Panc1 (cell line): ENCODE measurements at regions not wholly inside any gene's neighbourhood (a gene's known extent, or its start where the extent isn't known, plus 50 kb on each side); places are given as distances from the start of the nearest gene placed in this dataset.

Experiments
- ATAC-seq: fragments of 200-7000 bp; cut with Tn5 transposase; 2 replicates; pipeline ENCODE4 v1.9.1; 2020; ENCODE audit warnings: mild to moderate bottlenecking, moderate library complexity
- BruUV-seq: library from RNA; stranded (reverse); fragments of 400-500 nt; replicated peaks from 2 replicates; lab custom pipeline; 2021; lab: Mats Ljungman, UMichigan
- CTCF ChIA-PET: fragments of 300-600 bp; sonication (Branson Sonifier 250); formaldehyde crosslinking; loops from one replicate; lab custom pipeline; 2022; ENCODE audit warnings: antibody characterized with exemption; lab: Charles Lee
- POLR2A ChIA-PET: fragments of 300-600 bp; sonication (Branson Sonifier 250); formaldehyde crosslinking; loops from one replicate; lab custom pipeline; 2022; ENCODE audit warnings: antibody characterized with exemption; lab: Charles Lee
- DNase-seq: peaks from one replicate; pipeline ENCODE4 v3.0.0-alpha.2; 2010; ENCODE audit warnings: low read depth, low spot score
- H3K27ac ChIP-seq: 2 replicates; pipeline ENCODE4 v1.5.1; 2011; ENCODE audit warnings: mild to moderate bottlenecking, low read length, inconsistent platforms
- H3K27me3 ChIP-seq: fragments of 200-500 bp; sonication (Bioruptor generic); 2 replicates; pipeline ENCODE4 v1.6.0; 2014; ENCODE audit warnings: low read length, inconsistent platforms; ENCODE audit not compliant: control insufficient read depth, insufficient read depth
- H3K36me3 ChIP-seq: fragments of 200-500 bp; sonication (Bioruptor generic); 2 replicates; pipeline ENCODE4 v1.5.1; 2014; ENCODE audit warnings: inconsistent platforms, mild to moderate bottlenecking, low read length, moderate library complexity; ENCODE audit not compliant: control insufficient read depth, insufficient read depth
- H3K4me1 ChIP-seq: 2 replicates; pipeline ENCODE4 v1.5.1; 2011; ENCODE audit warnings: inconsistent platforms, mild to moderate bottlenecking, low read length, moderate library complexity; ENCODE audit not compliant: control insufficient read depth, insufficient read depth
- H3K4me3 ChIP-seq, 2 experiments: 2 replicates each; pipeline ENCODE4 v1.5.1; 2011 to 2012; ENCODE audit warnings: low read depth in 2 of 2, low read length in 2 of 2, mild to moderate bottlenecking in 2 of 2, inconsistent platforms in 1 of 2, moderate library complexity in 1 of 2
- H3K9me3 ChIP-seq: fragments of 200-500 bp; sonication (Bioruptor generic); 2 replicates; pipeline ENCODE4 v1.5.1; 2014; ENCODE audit warnings: low read depth, mild to moderate bottlenecking, inconsistent platforms, low read length, moderate library complexity; ENCODE audit not compliant: control insufficient read depth, insufficient read depth
- POLR2AphosphoS5 ChIP-seq: IDR thresholded peaks from 2 replicates; pipeline ENCODE4 v1.6.1; 2012; ENCODE audit warnings: mild to moderate bottlenecking, low read depth, low read length, moderate library complexity
- SIN3A ChIP-seq: IDR thresholded peaks from 2 replicates; pipeline ENCODE4 v1.6.1; 2012; ENCODE audit warnings: low read depth, mild to moderate bottlenecking, low read length, moderate library complexity, borderline replicate concordance; ENCODE audit not compliant: insufficient read depth
- TCF7L2 ChIP-seq: IDR thresholded peaks from 2 replicates; pipeline ENCODE4 v1.6.1; 2011; ENCODE audit warnings: mild to moderate bottlenecking, low read depth, low read length, inconsistent platforms
- in situ Hi-C: cut with HindIII; loops from 2 replicates; pipeline ENCODE4 v1.10.0; 2016; ENCODE audit warnings: low sequenced_read_pairs, low pct_unique_long_range_greater_than_20kb
- intact Hi-C: fragments of 100-400 bp; cut with micrococcal nuclease; formaldehyde crosslinking; loops from one replicate; pipeline ENCODE4 v1.10.0; 2022; ENCODE audit not compliant: unreplicated experiment
- TF ChIP-seq, protein P1 (sequence below), 2 experiments: IDR thresholded peaks; 2 replicates each; pipeline ENCODE4 v1.6.1; 2011 to 2012; ENCODE audit warnings: low read depth in 2 of 2, control low read depth in 1 of 2, low read length in 1 of 2, mild to moderate bottlenecking in 1 of 2, moderate library complexity in 1 of 2; ENCODE audit not compliant: insufficient read depth in 1 of 2
- TF ChIP-seq, protein P2 (sequence below): fragments of 450-650 bp; IDR thresholded peaks from 2 replicates; pipeline ENCODE4 v1.5.1; 2017; ENCODE audit warnings: mild to moderate bottlenecking

DNA sequence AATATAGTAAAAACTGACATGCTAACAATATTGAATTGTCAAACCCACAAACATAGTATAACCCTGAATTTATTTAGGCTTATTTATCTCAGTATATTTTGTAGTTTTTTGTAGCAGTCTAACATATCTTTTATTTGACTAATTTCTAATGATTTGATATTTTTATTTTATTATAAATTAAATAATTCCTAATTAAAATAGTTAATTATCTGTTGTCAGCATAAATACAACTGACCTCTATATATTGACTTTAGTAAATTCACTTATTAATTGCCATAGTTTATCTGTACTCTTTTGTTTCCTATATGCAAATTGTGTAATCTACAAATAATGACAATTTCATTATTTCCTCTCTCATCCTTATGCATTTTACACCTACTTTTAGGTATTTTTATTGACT, 215.1 kb upstream of the KIF2A start:
- DNase-seq (no peak), ATAC-seq (no peak)
- H3K4me3 ChIP-seq = no peak overlapping the region
- ChIA-PET CTCF (no interaction called here), POLR2A (no interaction called here)
- H3K36me3 ChIP-seq = no peaks in the 10 kb centered on the region
- no peaks in the 10 kb centered on the region for H3K9me3 ChIP-seq
- no peaks in the 10 kb centered on the region; the same call in 1 of the 2 replicates for H3K27me3 ChIP-seq
- in situ Hi-C loops (no loop called here), intact Hi-C loops (no loop called here)
- peaks cover 4% of the 10 kb centered on the region; the same call in 1 of the 2 replicates for H3K4me1 ChIP-seq
- no TSS peak for BruUV-seq
- TF ChIP-seq TCF7L2 (no peak), POLR2AphosphoS5 (no peak), SIN3A (no peak)
- TF ChIP-seq, protein P1, sequence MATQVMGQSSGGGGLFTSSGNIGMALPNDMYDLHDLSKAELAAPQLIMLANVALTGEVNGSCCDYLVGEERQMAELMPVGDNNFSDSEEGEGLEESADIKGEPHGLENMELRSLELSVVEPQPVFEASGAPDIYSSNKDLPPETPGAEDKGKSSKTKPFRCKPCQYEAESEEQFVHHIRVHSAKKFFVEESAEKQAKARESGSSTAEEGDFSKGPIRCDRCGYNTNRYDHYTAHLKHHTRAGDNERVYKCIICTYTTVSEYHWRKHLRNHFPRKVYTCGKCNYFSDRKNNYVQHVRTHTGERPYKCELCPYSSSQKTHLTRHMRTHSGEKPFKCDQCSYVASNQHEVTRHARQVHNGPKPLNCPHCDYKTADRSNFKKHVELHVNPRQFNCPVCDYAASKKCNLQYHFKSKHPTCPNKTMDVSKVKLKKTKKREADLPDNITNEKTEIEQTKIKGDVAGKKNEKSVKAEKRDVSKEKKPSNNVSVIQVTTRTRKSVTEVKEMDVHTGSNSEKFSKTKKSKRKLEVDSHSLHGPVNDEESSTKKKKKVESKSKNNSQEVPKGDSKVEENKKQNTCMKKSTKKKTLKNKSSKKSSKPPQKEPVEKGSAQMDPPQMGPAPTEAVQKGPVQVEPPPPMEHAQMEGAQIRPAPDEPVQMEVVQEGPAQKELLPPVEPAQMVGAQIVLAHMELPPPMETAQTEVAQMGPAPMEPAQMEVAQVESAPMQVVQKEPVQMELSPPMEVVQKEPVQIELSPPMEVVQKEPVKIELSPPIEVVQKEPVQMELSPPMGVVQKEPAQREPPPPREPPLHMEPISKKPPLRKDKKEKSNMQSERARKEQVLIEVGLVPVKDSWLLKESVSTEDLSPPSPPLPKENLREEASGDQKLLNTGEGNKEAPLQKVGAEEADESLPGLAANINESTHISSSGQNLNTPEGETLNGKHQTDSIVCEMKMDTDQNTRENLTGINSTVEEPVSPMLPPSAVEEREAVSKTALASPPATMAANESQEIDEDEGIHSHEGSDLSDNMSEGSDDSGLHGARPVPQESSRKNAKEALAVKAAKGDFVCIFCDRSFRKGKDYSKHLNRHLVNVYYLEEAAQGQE (IDR thresholded peaks at IDR 0.05; ENCODE audit: insufficient read depth in 1 of 2, low read depth in 2 of 2, low read length in 1 of 2) = no peak
- TF ChIP-seq, protein P2, sequence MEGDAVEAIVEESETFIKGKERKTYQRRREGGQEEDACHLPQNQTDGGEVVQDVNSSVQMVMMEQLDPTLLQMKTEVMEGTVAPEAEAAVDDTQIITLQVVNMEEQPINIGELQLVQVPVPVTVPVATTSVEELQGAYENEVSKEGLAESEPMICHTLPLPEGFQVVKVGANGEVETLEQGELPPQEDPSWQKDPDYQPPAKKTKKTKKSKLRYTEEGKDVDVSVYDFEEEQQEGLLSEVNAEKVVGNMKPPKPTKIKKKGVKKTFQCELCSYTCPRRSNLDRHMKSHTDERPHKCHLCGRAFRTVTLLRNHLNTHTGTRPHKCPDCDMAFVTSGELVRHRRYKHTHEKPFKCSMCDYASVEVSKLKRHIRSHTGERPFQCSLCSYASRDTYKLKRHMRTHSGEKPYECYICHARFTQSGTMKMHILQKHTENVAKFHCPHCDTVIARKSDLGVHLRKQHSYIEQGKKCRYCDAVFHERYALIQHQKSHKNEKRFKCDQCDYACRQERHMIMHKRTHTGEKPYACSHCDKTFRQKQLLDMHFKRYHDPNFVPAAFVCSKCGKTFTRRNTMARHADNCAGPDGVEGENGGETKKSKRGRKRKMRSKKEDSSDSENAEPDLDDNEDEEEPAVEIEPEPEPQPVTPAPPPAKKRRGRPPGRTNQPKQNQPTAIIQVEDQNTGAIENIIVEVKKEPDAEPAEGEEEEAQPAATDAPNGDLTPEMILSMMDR = no peak
- no peak overlapping the region for H3K27ac ChIP-seq

DNA sequence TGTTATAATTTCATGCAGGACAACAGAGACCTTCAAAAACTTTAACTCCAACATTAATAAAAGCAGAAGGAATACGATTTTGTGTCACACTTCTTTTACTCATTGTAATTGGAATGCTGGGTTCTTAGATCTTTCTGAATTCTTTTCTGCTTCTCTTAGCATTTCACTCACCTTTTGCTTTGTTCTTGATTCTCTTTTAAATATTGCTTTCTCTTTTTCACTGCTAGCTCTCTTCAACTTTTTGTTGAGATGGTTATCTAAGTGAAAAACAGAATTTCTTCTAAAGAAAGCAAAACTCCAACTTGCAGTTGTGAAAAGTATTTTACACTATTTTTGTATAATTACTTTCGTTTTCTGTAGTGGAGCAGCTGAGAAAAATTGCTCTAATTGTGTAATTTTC, 212.6 kb upstream of the KIF2A start:
- Histone ChIP-seq H3K9me3 (no peaks in the 10 kb centered on the region), H3K36me3 (no peaks in the 10 kb centered on the region), H3K27ac (no peak overlapping the region), H3K27me3 (no peaks in the 10 kb centered on the region; the same call in 1 of the 2 replicates), H3K4me1 (peaks cover 4% of the 10 kb centered on the region; the same call in 1 of the 2 replicates), H3K4me3 (peak overlapping the region; percentile 8 to 10; a peak in 1 of 4 replicates)
- ChIA-PET CTCF (no interaction called here), POLR2A (no interaction called here)
- TF ChIP-seq, protein P1 (IDR thresholded peaks at IDR 0.05; ENCODE audit: insufficient read depth in 1 of 2, low read depth in 2 of 2, low read length in 1 of 2) = no peak
- BruUV-seq = no TSS peak
- in situ Hi-C loops = no loop called here
- intact Hi-C loops = no loop called here
- ATAC-seq (no peak), DNase-seq (no peak)
